ENCODE measurements at regions not wholly inside any gene's neighbourhood (a gene's known extent, or its start where the extent isn't known, plus 50 kb on each side); places are given as distances from the start of the nearest gene placed in this dataset.

- Histone ChIP-seq H3K9ac (ENCODE audit: low read depth, low read length, poor library complexity, severe bottlenecking) (no peak overlapping the region), H4K20me1 (ENCODE audit: insufficient read depth, low read length, poor library complexity, severe bottlenecking) (no peaks in the 10 kb centered on the region), H3K4me3 (ENCODE audit: low read length, poor library complexity, severe bottlenecking) (no peak overlapping the region), H3K9me3 (ENCODE audit: insufficient read depth, low read depth, low read length) (no peaks in the 10 kb centered on the region), H3K27me3 (ENCODE audit: insufficient read depth, low read length, poor library complexity, severe bottlenecking) (no peaks in the 10 kb centered on the region), H3K9me2 (replicated peaks; ENCODE audit: low read depth, low read length) (no peaks in the 10 kb centered on the region), H2AFZ (ENCODE audit: low read length) (no peak overlapping the region), H3F3A (ENCODE audit: low read depth) (no peaks in the 10 kb centered on the region), H3K36me3 (ENCODE audit: insufficient read depth, low read length) (no peaks in the 10 kb centered on the region), H3K79me2 (ENCODE audit: insufficient read depth, low read length) (no peaks in the 10 kb centered on the region), H3K4me1 (ENCODE audit: insufficient read depth, low read length, poor library complexity, severe bottlenecking) (no peaks in the 10 kb centered on the region), H3K4me2 (ENCODE audit: low read depth, low read length, poor library complexity, severe bottlenecking) (no peak overlapping the region)
- TF ChIP-seq CTCF (conservative IDR thresholded peaks at IDR 0.05; ENCODE audit: low read length) = no peak
- TF ChIP-seq EZH2phosphoT487 (IDR thresholded peaks at IDR 0.05; ENCODE audit: borderline replicate concordance) = no peak
Observed at GRCh38 chr3:146896711-146897110, 291.6 kb upstream of the PLSCR5 start.

GRCh38 chr3:146895026-146895749, 290.0 kb upstream of the PLSCR5 start:
- Histone ChIP-seq H3K4me3 (ENCODE audit: low read length, poor library complexity, severe bottlenecking) (no peak overlapping the region), H3K36me3 (ENCODE audit: insufficient read depth, low read length) (no peaks in the 10 kb centered on the region), H3K9ac (ENCODE audit: low read depth, low read length, poor library complexity, severe bottlenecking) (no peak overlapping the region), H2AFZ (ENCODE audit: low read length) (no peak overlapping the region), H3F3A (ENCODE audit: low read depth) (no peaks in the 10 kb centered on the region), H4K20me1 (ENCODE audit: insufficient read depth, low read length, poor library complexity, severe bottlenecking) (no peaks in the 10 kb centered on the region), H3K4me2 (ENCODE audit: low read depth, low read length, poor library complexity, severe bottlenecking) (no peak overlapping the region), H3K4me1 (ENCODE audit: insufficient read depth, low read length, poor library complexity, severe bottlenecking) (no peaks in the 10 kb centered on the region), H3K9me2 (replicated peaks; ENCODE audit: low read depth, low read length) (no peaks in the 10 kb centered on the region), H3K27me3 (ENCODE audit: insufficient read depth, low read length, poor library complexity, severe bottlenecking) (no peaks in the 10 kb centered on the region), H3K9me3 (ENCODE audit: insufficient read depth, low read depth, low read length) (no peaks in the 10 kb centered on the region), H3K79me2 (ENCODE audit: insufficient read depth, low read length) (no peaks in the 10 kb centered on the region)
- TF ChIP-seq EZH2phosphoT487 (IDR thresholded peaks at IDR 0.05; ENCODE audit: borderline replicate concordance) (no peak), CTCF (conservative IDR thresholded peaks at IDR 0.05; ENCODE audit: low read length) (no peak)

GRCh38 chr3:146894406-146894805, 289.3 kb upstream of the PLSCR5 start:
- Histone ChIP-seq H3K4me2 (ENCODE audit: low read depth, low read length, poor library complexity, severe bottlenecking) (no peak overlapping the region), H3K79me2 (ENCODE audit: insufficient read depth, low read length) (no peaks in the 10 kb centered on the region), H3K4me1 (ENCODE audit: insufficient read depth, low read length, poor library complexity, severe bottlenecking) (no peaks in the 10 kb centered on the region), H3K9me2 (replicated peaks; ENCODE audit: low read depth, low read length) (no peaks in the 10 kb centered on the region), H3K36me3 (ENCODE audit: insufficient read depth, low read length) (no peaks in the 10 kb centered on the region), H4K20me1 (ENCODE audit: insufficient read depth, low read length, poor library complexity, severe bottlenecking) (no peaks in the 10 kb centered on the region), H3F3A (ENCODE audit: low read depth) (no peaks in the 10 kb centered on the region), H2AFZ (ENCODE audit: low read length) (no peak overlapping the region), H3K4me3 (ENCODE audit: low read length, poor library complexity, severe bottlenecking) (no peak overlapping the region), H3K9me3 (ENCODE audit: insufficient read depth, low read depth, low read length) (no peaks in the 10 kb centered on the region), H3K9ac (ENCODE audit: low read depth, low read length, poor library complexity, severe bottlenecking) (no peak overlapping the region), H3K27me3 (ENCODE audit: insufficient read depth, low read length, poor library complexity, severe bottlenecking) (no peaks in the 10 kb centered on the region)
- TF ChIP-seq CTCF (conservative IDR thresholded peaks at IDR 0.05; ENCODE audit: low read length) (no peak), EZH2phosphoT487 (IDR thresholded peaks at IDR 0.05; ENCODE audit: borderline replicate concordance) (no peak)
